ENCODE measurements at regions not wholly inside any gene's neighbourhood (a gene's known extent, or its start where the extent isn't known, plus 50 kb on each side); places are given as distances from the start of the nearest gene placed in this dataset.

DNA sequence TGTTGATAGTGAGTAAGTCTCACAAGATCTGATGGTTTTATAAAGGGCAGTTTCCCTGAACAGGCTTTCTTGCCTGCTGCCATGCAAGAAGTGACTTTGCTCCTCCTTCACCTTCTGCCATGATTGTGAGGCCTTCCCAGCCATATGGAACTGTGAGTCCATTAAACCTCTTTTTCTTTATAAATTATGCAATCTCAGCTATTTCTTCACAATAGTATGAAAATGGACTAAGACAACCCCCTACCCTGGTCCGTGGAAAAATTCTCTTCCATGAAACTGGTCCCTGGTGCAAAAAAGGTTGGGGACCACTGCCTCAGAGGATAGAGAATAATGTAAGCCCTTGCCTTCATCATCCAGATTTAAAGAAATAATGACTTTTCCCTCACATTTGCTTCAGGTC lies 861.3 kb downstream of the QKI start:
- H3T11ph ChIP-seq (ENCODE audit: low read length): no peak overlapping the region
- H2AK5ac ChIP-seq (ENCODE audit: insufficient read length, low read length): no peak overlapping the region
- no peak overlapping the region for H2BK12ac ChIP-seq (ENCODE audit: insufficient read length, low read depth, low read length)
- H2BK120ac ChIP-seq (ENCODE audit: low read depth, low read length, poor library complexity, severe bottlenecking): no peak overlapping the region
- no peak overlapping the region for H3K56ac ChIP-seq (ENCODE audit: insufficient read length, low read depth, low read length)
- no peak overlapping the region for H3K23ac ChIP-seq (ENCODE audit: insufficient read length, low read depth, low read length)
- no peak overlapping the region for H3K27ac ChIP-seq (ENCODE audit: insufficient read length, low read depth, low read length)
- TF ChIP-seq, protein P1, sequence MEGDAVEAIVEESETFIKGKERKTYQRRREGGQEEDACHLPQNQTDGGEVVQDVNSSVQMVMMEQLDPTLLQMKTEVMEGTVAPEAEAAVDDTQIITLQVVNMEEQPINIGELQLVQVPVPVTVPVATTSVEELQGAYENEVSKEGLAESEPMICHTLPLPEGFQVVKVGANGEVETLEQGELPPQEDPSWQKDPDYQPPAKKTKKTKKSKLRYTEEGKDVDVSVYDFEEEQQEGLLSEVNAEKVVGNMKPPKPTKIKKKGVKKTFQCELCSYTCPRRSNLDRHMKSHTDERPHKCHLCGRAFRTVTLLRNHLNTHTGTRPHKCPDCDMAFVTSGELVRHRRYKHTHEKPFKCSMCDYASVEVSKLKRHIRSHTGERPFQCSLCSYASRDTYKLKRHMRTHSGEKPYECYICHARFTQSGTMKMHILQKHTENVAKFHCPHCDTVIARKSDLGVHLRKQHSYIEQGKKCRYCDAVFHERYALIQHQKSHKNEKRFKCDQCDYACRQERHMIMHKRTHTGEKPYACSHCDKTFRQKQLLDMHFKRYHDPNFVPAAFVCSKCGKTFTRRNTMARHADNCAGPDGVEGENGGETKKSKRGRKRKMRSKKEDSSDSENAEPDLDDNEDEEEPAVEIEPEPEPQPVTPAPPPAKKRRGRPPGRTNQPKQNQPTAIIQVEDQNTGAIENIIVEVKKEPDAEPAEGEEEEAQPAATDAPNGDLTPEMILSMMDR (conservative IDR thresholded peaks at IDR 0.05): no peak
- H2AFZ ChIP-seq (ENCODE audit: low read length): no peak overlapping the region
- no peak overlapping the region for H3K14ac ChIP-seq (ENCODE audit: insufficient read depth, low read length)
- no CpG with 5 or more reads among the region's 1 CpG for WGBS (ENCODE audit: extremely low coverage, insufficient read length, low lambda C conversion rate)
- no peaks in the 10 kb centered on the region for H4K20me1 ChIP-seq (ENCODE audit: control insufficient read depth, insufficient read depth, insufficient read length)
- no peak overlapping the region for H3K27ac Mint-ChIP-seq
- no peak overlapping the region for H4K5ac ChIP-seq (ENCODE audit: insufficient read length, low read depth, low read length)
- no peaks in the 10 kb centered on the region for H3K4me1 Mint-ChIP-seq
- no peaks in the 10 kb centered on the region for H3K79me2 ChIP-seq (ENCODE audit: insufficient read depth, low read length)
- H3K9ac ChIP-seq (ENCODE audit: extremely low read depth, insufficient read length, low read length): no peak overlapping the region
- H3K9me3 ChIP-seq (ENCODE audit: control insufficient read depth, low read depth, low read length): peaks cover 10% of the 10 kb centered on the region
- DNase-seq: no peak
- H3K79me1 ChIP-seq (ENCODE audit: insufficient read depth, low read depth, low read length, poor library complexity, severe bottlenecking): no peaks in the 10 kb centered on the region
- H3K4me3 Mint-ChIP-seq: no peak overlapping the region
- no peaks in the 10 kb centered on the region for H3K4me1 ChIP-seq (ENCODE audit: insufficient read depth, low read length)
- no peak overlapping the region for H2BK20ac ChIP-seq (ENCODE audit: low read depth, low read length, poor library complexity, severe bottlenecking)
- no peak overlapping the region for H2BK5ac ChIP-seq (ENCODE audit: insufficient read length, low read length)
- no peaks in the 10 kb centered on the region; the same call in 1 of the 2 replicates for H3K27me3 Mint-ChIP-seq (ENCODE audit: low read depth)
- no peaks in the 10 kb centered on the region for H3K27me3 ChIP-seq (ENCODE audit: insufficient read depth, low read length)
- no peak overlapping the region for H4K8ac ChIP-seq (replicated peaks; ENCODE audit: insufficient read length, low read depth, low read length)
- no peak overlapping the region for H3K4me2 ChIP-seq (ENCODE audit: insufficient read depth, insufficient read length, low read length)
- no peak overlapping the region for H2BK15ac ChIP-seq (ENCODE audit: low read depth, low read length)
- H4K91ac ChIP-seq (ENCODE audit: insufficient read length, low read depth, low read length): no peak overlapping the region
- no peaks in the 10 kb centered on the region for H3K23me2 ChIP-seq (ENCODE audit: insufficient read length, low read depth, low read length, poor library complexity, severe bottlenecking)
- no peak overlapping the region for H3K4ac ChIP-seq (ENCODE audit: low read depth, low read length)
- no peak overlapping the region for H3K18ac ChIP-seq (ENCODE audit: insufficient read length, low read depth, low read length)
- H3K36me3 Mint-ChIP-seq (ENCODE audit: insufficient read depth in 1 of 3, low read depth in 3 of 3): peaks cover 9 to 28% (median 22%) of the 10 kb centered on the region in 3 experiments; a peak in 6 of 7 replicates
- peaks cover 21 to 24% of the 10 kb centered on the region in 2 experiments for H3K9me3 Mint-ChIP-seq

All from H9 (cell line).